GM23338 (cell line): ENCODE measurements at regions not wholly inside any gene's neighbourhood (a gene's known extent, or its start where the extent isn't known, plus 50 kb on each side); places are given as distances from the start of the nearest gene placed in this dataset.

Source experiments
- ATAC-seq: fragments of 200-7000 bp; cut with Tn5 transposase; 3 replicates; pipeline ENCODE4 v1.9.1; 2020
- DNase-seq: peaks from one replicate; pipeline ENCODE4 v3.0.0-alpha.2; 2015; ENCODE audit warnings: low spot score
- H2AFZ ChIP-seq: fragments of 200-600 bp; sonication (generic); 2 replicates; pipeline ENCODE4 v1.8.0; 2016; ENCODE audit warnings: antibody characterized with exemption, mild to moderate bottlenecking, moderate library complexity
- H3F3A ChIP-seq: fragments of 200-600 bp; sonication (generic); replicated peaks from 2 replicates; pipeline ENCODE4 v1.8.0; 2017; ENCODE audit warnings: antibody characterized with exemption, mixed run types, low read depth
- H3K27ac ChIP-seq: fragments of 200-600 bp; sonication (generic); 2 replicates; pipeline ENCODE4 v1.6.1; 2016; ENCODE audit warnings: low read depth
- H3K27me3 ChIP-seq: fragments of 200-600 bp; sonication (generic); 2 replicates; pipeline ENCODE4 v1.8.0; 2016; ENCODE audit warnings: mild to moderate bottlenecking, mixed run types, moderate library complexity; ENCODE audit not compliant: insufficient read depth
- H3K36me3 ChIP-seq: fragments of 200-600 bp; sonication (generic); 2 replicates; pipeline ENCODE4 v1.8.0; 2016; ENCODE audit warnings: mild to moderate bottlenecking; ENCODE audit not compliant: insufficient read depth
- H3K4me1 ChIP-seq: fragments of 200-600 bp; sonication (generic); 2 replicates; pipeline ENCODE4 v1.8.0; 2016; ENCODE audit warnings: mild to moderate bottlenecking, moderate library complexity; ENCODE audit not compliant: insufficient read depth
- H3K4me2 ChIP-seq: fragments of 200-600 bp; sonication (generic); 2 replicates; pipeline ENCODE4 v1.7.1; 2017; ENCODE audit warnings: mixed run types
- H3K4me3 ChIP-seq: fragments of 200-600 bp; sonication (generic); 2 replicates; pipeline ENCODE4 v1.6.1; 2016; ENCODE audit warnings: mixed run types
- H3K79me2 ChIP-seq: fragments of 200-600 bp; sonication (generic); replicated peaks from 2 replicates; pipeline ENCODE4 v1.8.0; 2017; ENCODE audit warnings: mild to moderate bottlenecking; ENCODE audit not compliant: insufficient read depth
- H3K9me2 ChIP-seq: fragments of 200-600 bp; sonication (generic); 2 replicates; pipeline ENCODE4 v1.8.0; 2017; ENCODE audit not compliant: insufficient read depth
- H4K20me1 ChIP-seq: fragments of 200-600 bp; sonication (generic); replicated peaks from 2 replicates; pipeline ENCODE4 v1.8.0; 2017; ENCODE audit warnings: mild to moderate bottlenecking; ENCODE audit not compliant: insufficient read depth
- H3K27ac Mint-ChIP-seq: 2 replicates; pipeline ENCODE4 v1.8.0; 2020; ENCODE audit warnings: inconsistent platforms, mild to moderate bottlenecking, moderate library complexity, mixed read lengths
- H3K27me3 Mint-ChIP-seq: 3 replicates; pipeline ENCODE4 v1.8.0; 2022; ENCODE audit warnings: low read depth, mild to moderate bottlenecking, moderate library complexity, mixed read lengths, inconsistent platforms; ENCODE audit not compliant: insufficient read depth, poor library complexity
- H3K36me3 Mint-ChIP-seq: 3 replicates; pipeline ENCODE4 v1.8.0; 2021; ENCODE audit warnings: low read depth, mild to moderate bottlenecking, inconsistent platforms, moderate library complexity, mixed read lengths
- H3K4me1 Mint-ChIP-seq: 3 replicates; pipeline ENCODE4 v1.8.0; 2020; ENCODE audit warnings: mild to moderate bottlenecking, inconsistent platforms, mixed read lengths
- H3K4me3 Mint-ChIP-seq: 3 replicates; pipeline ENCODE4 v1.8.0; 2021; ENCODE audit warnings: moderate library complexity, mild to moderate bottlenecking, inconsistent platforms, mixed read lengths
- H3K9me3 Mint-ChIP-seq: 3 replicates; pipeline ENCODE4 v1.8.0; 2020; ENCODE audit warnings: moderate library complexity, mild to moderate bottlenecking, inconsistent platforms, mixed read lengths
- EZH2 ChIP-seq: fragments of 200-600 bp; sonication (generic); IDR thresholded peaks from one replicate; pipeline ENCODE4 v1.8.0; 2017; ENCODE audit warnings: antibody characterized with exemption, mild to moderate bottlenecking, low read depth; ENCODE audit not compliant: unreplicated experiment
- EZH2phosphoT487 ChIP-seq: fragments of 200-600 bp; sonication (generic); IDR thresholded peaks from one replicate; pipeline ENCODE4 v1.8.1; 2018; ENCODE audit warnings: antibody characterized with exemption; ENCODE audit not compliant: unreplicated experiment
- JUNB ChIP-seq: IDR thresholded peaks from one replicate; pipeline ENCODE4 v1.6.1; 2016; ENCODE audit warnings: antibody characterized with exemption; ENCODE audit not compliant: unreplicated experiment
- STAT1 ChIP-seq: IDR thresholded peaks from one replicate; pipeline ENCODE4 v1.6.1; 2016; ENCODE audit warnings: antibody characterized with exemption; ENCODE audit not compliant: unreplicated experiment
- ZNF331 ChIP-seq: fragments of 250-450 bp; sonication (Bioruptor Pico); IDR thresholded peaks from 2 replicates; pipeline ENCODE4 v1.5.0; 2020; ENCODE audit warnings: low read depth, mild to moderate bottlenecking, moderate library complexity
- TF ChIP-seq, protein P1 (sequence below): IDR thresholded peaks from one replicate; pipeline ENCODE4 v1.6.1; 2018; ENCODE audit warnings: antibody characterized with exemption; ENCODE audit not compliant: unreplicated experiment
- TF ChIP-seq, protein P2 (sequence below): IDR thresholded peaks from 2 replicates; pipeline ENCODE4 v1.6.1; 2016; ENCODE audit warnings: antibody characterized with exemption
- TF ChIP-seq, protein P3 (sequence below), 2 experiments: fragments of 200-600 bp in 1 of 2; sonication (generic) in 1 of 2; conservative IDR thresholded peaks; 2 replicates each; pipeline versions ENCODE4 v1.5.1 to v1.6.1; 2016 to 2017; ENCODE audit warnings: antibody characterized with exemption in 2 of 2, low read depth in 2 of 2, mild to moderate bottlenecking in 2 of 2, moderate library complexity in 1 of 2
- TF ChIP-seq, protein P4 (sequence below): fragments of 250-450 bp; sonication (Bioruptor Pico); IDR thresholded peaks from 2 replicates; pipeline ENCODE4 v1.5.0; 2020; ENCODE audit warnings: mild to moderate bottlenecking, moderate library complexity

DNA sequence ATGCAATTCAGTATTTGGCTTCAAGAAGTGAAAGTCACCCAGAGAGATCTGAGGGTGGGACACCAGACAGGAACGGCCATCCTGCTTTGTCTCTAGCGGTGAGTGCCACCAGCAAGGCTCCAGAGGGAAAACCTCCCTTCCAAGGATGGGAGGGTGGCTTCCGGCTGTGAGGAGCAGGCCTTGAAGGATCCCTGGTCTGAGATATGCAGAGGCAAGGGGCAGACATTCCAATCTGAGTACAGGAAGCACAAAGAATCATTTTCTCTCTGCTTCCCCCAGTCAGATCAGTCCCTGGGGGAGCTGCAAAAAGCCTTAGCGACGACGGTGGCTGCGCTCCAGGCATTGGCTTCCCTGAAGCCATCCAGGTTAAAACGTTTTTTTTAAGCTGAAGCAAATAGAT is 167.4 kb downstream of the TEX36 start:
- Histone ChIP-seq H3K4me2 (0 out of 2 replicates have a peak overlapping the region, but pooled peaks have one; percentile 35), H3F3A (no peaks in the 10 kb centered on the region), H3K79me2 (no peaks in the 10 kb centered on the region), H3K9me2 (peaks cover 10% of the 10 kb centered on the region), H2AFZ (peak overlapping the region; percentile 58), H3K4me3 (no peak overlapping the region), H3K36me3 (no peaks in the 10 kb centered on the region; the same call in 1 of the 2 replicates), H4K20me1 (no peaks in the 10 kb centered on the region), H3K4me1 (peaks cover 30% of the 10 kb centered on the region), H3K27ac (no peak overlapping the region), H3K27me3 (no peaks in the 10 kb centered on the region)
- peaks cover 30% of the 10 kb centered on the region for H3K4me1 Mint-ChIP-seq
- H3K36me3 Mint-ChIP-seq = peaks cover 30% of the 10 kb centered on the region
- peak; percentile 39; the same call in 2 of the 3 replicates for ATAC-seq
- peaks cover 33% of the 10 kb centered on the region for H3K9me3 Mint-ChIP-seq
- TF ChIP-seq EZH2phosphoT487 = no peak
- TF ChIP-seq, protein P1, sequence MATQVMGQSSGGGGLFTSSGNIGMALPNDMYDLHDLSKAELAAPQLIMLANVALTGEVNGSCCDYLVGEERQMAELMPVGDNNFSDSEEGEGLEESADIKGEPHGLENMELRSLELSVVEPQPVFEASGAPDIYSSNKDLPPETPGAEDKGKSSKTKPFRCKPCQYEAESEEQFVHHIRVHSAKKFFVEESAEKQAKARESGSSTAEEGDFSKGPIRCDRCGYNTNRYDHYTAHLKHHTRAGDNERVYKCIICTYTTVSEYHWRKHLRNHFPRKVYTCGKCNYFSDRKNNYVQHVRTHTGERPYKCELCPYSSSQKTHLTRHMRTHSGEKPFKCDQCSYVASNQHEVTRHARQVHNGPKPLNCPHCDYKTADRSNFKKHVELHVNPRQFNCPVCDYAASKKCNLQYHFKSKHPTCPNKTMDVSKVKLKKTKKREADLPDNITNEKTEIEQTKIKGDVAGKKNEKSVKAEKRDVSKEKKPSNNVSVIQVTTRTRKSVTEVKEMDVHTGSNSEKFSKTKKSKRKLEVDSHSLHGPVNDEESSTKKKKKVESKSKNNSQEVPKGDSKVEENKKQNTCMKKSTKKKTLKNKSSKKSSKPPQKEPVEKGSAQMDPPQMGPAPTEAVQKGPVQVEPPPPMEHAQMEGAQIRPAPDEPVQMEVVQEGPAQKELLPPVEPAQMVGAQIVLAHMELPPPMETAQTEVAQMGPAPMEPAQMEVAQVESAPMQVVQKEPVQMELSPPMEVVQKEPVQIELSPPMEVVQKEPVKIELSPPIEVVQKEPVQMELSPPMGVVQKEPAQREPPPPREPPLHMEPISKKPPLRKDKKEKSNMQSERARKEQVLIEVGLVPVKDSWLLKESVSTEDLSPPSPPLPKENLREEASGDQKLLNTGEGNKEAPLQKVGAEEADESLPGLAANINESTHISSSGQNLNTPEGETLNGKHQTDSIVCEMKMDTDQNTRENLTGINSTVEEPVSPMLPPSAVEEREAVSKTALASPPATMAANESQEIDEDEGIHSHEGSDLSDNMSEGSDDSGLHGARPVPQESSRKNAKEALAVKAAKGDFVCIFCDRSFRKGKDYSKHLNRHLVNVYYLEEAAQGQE = no peak
- no peak for TF ChIP-seq ZNF331 (CRISPR knock-in tag)
- TF ChIP-seq, protein P2, sequence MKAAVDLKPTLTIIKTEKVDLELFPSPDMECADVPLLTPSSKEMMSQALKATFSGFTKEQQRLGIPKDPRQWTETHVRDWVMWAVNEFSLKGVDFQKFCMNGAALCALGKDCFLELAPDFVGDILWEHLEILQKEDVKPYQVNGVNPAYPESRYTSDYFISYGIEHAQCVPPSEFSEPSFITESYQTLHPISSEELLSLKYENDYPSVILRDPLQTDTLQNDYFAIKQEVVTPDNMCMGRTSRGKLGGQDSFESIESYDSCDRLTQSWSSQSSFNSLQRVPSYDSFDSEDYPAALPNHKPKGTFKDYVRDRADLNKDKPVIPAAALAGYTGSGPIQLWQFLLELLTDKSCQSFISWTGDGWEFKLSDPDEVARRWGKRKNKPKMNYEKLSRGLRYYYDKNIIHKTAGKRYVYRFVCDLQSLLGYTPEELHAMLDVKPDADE = no peak
- no peak for TF ChIP-seq STAT1
- no peak for TF ChIP-seq EZH2
- TF ChIP-seq, protein P3, sequence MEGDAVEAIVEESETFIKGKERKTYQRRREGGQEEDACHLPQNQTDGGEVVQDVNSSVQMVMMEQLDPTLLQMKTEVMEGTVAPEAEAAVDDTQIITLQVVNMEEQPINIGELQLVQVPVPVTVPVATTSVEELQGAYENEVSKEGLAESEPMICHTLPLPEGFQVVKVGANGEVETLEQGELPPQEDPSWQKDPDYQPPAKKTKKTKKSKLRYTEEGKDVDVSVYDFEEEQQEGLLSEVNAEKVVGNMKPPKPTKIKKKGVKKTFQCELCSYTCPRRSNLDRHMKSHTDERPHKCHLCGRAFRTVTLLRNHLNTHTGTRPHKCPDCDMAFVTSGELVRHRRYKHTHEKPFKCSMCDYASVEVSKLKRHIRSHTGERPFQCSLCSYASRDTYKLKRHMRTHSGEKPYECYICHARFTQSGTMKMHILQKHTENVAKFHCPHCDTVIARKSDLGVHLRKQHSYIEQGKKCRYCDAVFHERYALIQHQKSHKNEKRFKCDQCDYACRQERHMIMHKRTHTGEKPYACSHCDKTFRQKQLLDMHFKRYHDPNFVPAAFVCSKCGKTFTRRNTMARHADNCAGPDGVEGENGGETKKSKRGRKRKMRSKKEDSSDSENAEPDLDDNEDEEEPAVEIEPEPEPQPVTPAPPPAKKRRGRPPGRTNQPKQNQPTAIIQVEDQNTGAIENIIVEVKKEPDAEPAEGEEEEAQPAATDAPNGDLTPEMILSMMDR (conservative IDR thresholded peaks at IDR 0.05; ENCODE audit: low read depth in 2 of 2) = no peak
- TF ChIP-seq JUNB = no peak
- TF ChIP-seq, protein P4, sequence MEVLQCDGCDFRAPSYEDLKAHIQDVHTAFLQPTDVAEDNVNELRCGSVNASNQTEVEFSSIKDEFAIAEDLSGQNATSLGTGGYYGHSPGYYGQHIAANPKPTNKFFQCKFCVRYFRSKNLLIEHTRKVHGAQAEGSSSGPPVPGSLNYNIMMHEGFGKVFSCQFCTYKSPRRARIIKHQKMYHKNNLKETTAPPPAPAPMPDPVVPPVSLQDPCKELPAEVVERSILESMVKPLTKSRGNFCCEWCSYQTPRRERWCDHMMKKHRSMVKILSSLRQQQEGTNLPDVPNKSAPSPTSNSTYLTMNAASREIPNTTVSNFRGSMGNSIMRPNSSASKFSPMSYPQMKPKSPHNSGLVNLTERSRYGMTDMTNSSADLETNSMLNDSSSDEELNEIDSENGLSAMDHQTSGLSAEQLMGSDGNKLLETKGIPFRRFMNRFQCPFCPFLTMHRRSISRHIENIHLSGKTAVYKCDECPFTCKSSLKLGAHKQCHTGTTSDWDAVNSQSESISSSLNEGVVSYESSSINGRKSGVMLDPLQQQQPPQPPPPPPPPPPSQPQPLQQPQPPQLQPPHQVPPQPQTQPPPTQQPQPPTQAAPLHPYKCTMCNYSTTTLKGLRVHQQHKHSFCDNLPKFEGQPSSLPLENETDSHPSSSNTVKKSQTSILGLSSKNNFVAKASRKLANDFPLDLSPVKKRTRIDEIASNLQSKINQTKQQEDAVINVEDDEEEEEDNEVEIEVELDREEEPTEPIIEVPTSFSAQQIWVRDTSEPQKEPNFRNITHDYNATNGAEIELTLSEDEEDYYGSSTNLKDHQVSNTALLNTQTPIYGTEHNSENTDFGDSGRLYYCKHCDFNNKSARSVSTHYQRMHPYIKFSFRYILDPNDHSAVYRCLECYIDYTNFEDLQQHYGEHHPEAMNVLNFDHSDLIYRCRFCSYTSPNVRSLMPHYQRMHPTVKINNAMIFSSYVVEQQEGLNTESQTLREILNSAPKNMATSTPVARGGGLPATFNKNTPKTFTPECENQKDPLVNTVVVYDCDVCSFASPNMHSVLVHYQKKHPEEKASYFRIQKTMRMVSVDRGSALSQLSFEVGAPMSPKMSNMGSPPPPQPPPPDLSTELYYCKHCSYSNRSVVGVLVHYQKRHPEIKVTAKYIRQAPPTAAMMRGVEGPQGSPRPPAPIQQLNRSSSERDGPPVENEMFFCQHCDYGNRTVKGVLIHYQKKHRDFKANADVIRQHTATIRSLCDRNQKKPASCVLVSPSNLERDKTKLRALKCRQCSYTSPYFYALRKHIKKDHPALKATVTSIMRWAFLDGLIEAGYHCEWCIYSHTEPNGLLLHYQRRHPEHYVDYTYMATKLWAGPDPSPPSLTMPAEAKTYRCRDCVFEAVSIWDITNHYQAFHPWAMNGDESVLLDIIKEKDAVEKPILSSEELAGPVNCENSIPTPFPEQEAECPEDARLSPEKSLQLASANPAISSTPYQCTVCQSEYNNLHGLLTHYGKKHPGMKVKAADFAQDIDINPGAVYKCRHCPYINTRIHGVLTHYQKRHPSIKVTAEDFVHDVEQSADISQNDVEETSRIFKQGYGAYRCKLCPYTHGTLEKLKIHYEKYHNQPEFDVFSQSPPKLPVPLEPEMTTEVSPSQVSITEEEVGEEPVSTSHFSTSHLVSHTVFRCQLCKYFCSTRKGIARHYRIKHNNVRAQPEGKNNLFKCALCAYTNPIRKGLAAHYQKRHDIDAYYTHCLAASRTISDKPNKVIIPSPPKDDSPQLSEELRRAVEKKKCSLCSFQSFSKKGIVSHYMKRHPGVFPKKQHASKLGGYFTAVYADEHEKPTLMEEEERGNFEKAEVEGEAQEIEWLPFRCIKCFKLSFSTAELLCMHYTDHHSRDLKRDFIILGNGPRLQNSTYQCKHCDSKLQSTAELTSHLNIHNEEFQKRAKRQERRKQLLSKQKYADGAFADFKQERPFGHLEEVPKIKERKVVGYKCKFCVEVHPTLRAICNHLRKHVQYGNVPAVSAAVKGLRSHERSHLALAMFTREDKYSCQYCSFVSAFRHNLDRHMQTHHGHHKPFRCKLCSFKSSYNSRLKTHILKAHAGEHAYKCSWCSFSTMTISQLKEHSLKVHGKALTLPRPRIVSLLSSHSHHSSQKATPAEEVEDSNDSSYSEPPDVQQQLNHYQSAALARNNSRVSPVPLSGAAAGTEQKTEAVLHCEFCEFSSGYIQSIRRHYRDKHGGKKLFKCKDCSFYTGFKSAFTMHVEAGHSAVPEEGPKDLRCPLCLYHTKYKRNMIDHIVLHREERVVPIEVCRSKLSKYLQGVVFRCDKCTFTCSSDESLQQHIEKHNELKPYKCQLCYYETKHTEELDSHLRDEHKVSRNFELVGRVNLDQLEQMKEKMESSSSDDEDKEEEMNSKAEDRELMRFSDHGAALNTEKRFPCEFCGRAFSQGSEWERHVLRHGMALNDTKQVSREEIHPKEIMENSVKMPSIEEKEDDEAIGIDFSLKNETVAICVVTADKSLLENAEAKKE (CRISPR knock-in tag) = no peak
- H3K27ac Mint-ChIP-seq = no peak overlapping the region
- DNase-seq = peak; percentile 20
- H3K4me3 Mint-ChIP-seq = no peak overlapping the region
- no peaks in the 10 kb centered on the region for H3K27me3 Mint-ChIP-seq
